Aorta (tissue), 5 donors: ENCODE measurements at regions not wholly inside any gene's neighbourhood (a gene's known extent, or its start where the extent isn't known, plus 50 kb on each side); places are given as distances from the start of the nearest gene placed in this dataset.
A peak's percentile ranks its signal among the peaks of the same experiment; 100 is the strongest.
"Not testable (repeated sequence)": the region's sequence is repeated elsewhere in the genome, so short reads cannot be mapped to it uniquely, and the experiment has no call there.

Source experiments
- ATAC-seq: fragments of 200-7000 bp; cut with Tn5 transposase; one replicate; pipeline ENCODE4 v1.9.1; 2022; ENCODE audit warnings: moderate library complexity; ENCODE audit not compliant: low FRiP score
- DNase-seq, 2 donors: peaks; one replicate each; pipeline ENCODE4 v3.0.0-alpha.2; 2020
- H3K27ac ChIP-seq, 2 donors: one replicate each; pipeline ENCODE4 v1.5.1; 2013; ENCODE audit warnings: low read length in 2 of 2, mild to moderate bottlenecking in 2 of 2, moderate library complexity in 2 of 2, control low read depth in 1 of 2, inconsistent platforms in 1 of 2, low read depth in 1 of 2
- H3K27me3 ChIP-seq, 2 donors: one replicate each; pipeline ENCODE4 v1.6.1; 2013; ENCODE audit warnings: control low read depth in 1 of 2, low read length in 1 of 2, mild to moderate bottlenecking in 1 of 2, moderate library complexity in 1 of 2; ENCODE audit not compliant: insufficient read depth in 2 of 2, control insufficient read depth in 1 of 2
- H3K36me3 ChIP-seq, 2 donors: one replicate each; pipeline ENCODE4 v1.6.1; 2013; ENCODE audit warnings: control low read depth in 1 of 2, low read length in 1 of 2, mild to moderate bottlenecking in 1 of 2; ENCODE audit not compliant: insufficient read depth in 2 of 2, control insufficient read depth in 1 of 2
- H3K4me1 ChIP-seq, 2 donors: one replicate each; pipeline ENCODE4 v1.6.1; 2013; ENCODE audit warnings: low read length in 2 of 2, control low read depth in 1 of 2, mild to moderate bottlenecking in 1 of 2, moderate library complexity in 1 of 2; ENCODE audit not compliant: insufficient read depth in 2 of 2, control insufficient read depth in 1 of 2
- H3K4me3 ChIP-seq, 2 donors: one replicate each; pipeline ENCODE4 v1.5.1; 2013; ENCODE audit warnings: low read length in 2 of 2, control low read depth in 1 of 2, mild to moderate bottlenecking in 1 of 2
- H3K9me3 ChIP-seq: one replicate; pipeline ENCODE4 v1.6.1; 2013; ENCODE audit warnings: mild to moderate bottlenecking, low read length; ENCODE audit not compliant: control insufficient read depth
- WGBS, 2 donors: extraction: QIAGEN DNeasy Blood & Tissue Kit; methylation state at CpG; one replicate each; pipeline ENCODE4 v1.1.7; 2013; 5-methylcytosine and 5-hydroxymethylcytosine counted together
- intact Hi-C, 2 donors: fragments of 100-400 bp; cut with DNase I; formaldehyde crosslinking; loops; one replicate each; pipeline versions ENCODE4 v1.14.2 to v1.15.0; 2022
- donor health status: healthy with polysubstance abuse.
- donor health status: Bipolar disorder and iron deficiency.
- donor health status: DM: no; HTN: no; CAD: no.
- donor health status: DM: no; HTN: no; CAD: no.
- donor health status: DM: yes; HTN: yes; CAD: no.

- Histone ChIP-seq H3K27ac (no peak overlapping the region), H3K36me3 (no peaks in the 10 kb centered on the region), H3K9me3 (peaks cover 1% of the 10 kb centered on the region), H3K27me3 (no peaks in the 10 kb centered on the region), H3K4me3 (no peak overlapping the region), H3K4me1 (no peaks in the 10 kb centered on the region)
- intact Hi-C loops: no loop called here
- ATAC-seq (no peak), DNase-seq (no peak)
- WGBS, 2 donors: 85 to 86% methylated on average over 2 of the region's 2 CpGs
Measured at GRCh38 chr4:143819029-143819428, 86.3 kb downstream of the GYPE start.

GRCh38 chr4:143817866-143818265 is 87.5 kb downstream of the GYPE start:
- H3K27me3 ChIP-seq, H3K9me3 ChIP-seq, H3K36me3 ChIP-seq, H3K4me3 ChIP-seq, H3K4me1 ChIP-seq, intact Hi-C loops, DNase-seq, H3K27ac ChIP-seq, ATAC-seq: not testable (repeated sequence)
- 90 to 92% methylated on average over 1 of the region's 1 CpG for WGBS, 2 donors

GRCh38 chr4:143815375-143815774 is 90.0 kb downstream of the GYPE start:
- intact Hi-C loops, ATAC-seq, H3K4me1 ChIP-seq, DNase-seq, H3K36me3 ChIP-seq, H3K27me3 ChIP-seq, H3K27ac ChIP-seq, H3K4me3 ChIP-seq, H3K9me3 ChIP-seq: not testable (repeated sequence)

DNA sequence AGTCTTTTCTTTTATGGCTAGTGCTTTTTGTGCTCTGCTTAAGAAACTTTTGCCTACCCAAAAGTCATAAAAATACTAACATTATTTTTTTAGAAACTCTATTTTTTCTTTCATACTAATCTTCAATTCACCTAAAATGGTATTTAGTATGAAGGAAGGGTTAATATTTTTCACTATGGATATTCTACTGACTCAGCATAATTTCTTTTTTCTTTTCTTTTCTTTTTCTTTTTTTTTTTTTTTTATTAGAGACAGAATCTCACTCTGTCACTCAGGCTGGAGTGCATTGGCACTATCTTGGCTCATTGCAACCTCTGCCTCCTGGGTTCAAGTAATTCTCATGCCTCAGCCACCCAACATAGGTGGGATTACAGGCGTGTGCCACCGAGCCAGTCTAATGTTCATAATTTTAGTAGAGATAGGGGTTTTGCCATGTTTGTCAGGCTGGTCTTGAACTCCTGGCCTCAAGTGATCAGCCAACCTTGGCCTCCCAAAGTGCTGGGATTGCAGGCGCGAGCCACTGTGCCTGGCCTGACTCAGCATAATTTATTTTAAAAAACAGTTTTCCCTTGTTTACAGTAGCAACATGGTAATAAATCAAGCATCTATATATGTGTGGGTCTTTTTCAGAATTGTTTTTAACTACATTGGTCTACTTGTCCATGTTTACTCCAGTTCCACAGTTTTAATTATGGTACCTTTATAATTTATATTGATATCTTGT is 91.8 kb downstream of the GYPE start:
- WGBS, 2 donors: 81 to 91% methylated on average over 4 of the region's 4 CpGs
- not testable (repeated sequence) for ATAC-seq

GRCh38 chr4:143791693-143792092 is 91.2 kb upstream of the FREM3 start:
- H3K4me1 ChIP-seq, H3K27me3 ChIP-seq, DNase-seq, intact Hi-C loops, ATAC-seq, H3K4me3 ChIP-seq, H3K9me3 ChIP-seq, H3K36me3 ChIP-seq, H3K27ac ChIP-seq: not testable (repeated sequence)
- 95 to 98% methylated on average over 1 of the region's 1 CpG for WGBS, 2 donors

More for the DNA sequence above, 91.8 kb downstream of the GYPE start:
- DNase-seq, H3K36me3 ChIP-seq, H3K4me3 ChIP-seq, H3K4me1 ChIP-seq, H3K27ac ChIP-seq, H3K9me3 ChIP-seq, intact Hi-C loops, H3K27me3 ChIP-seq: not testable (repeated sequence)

DNA sequence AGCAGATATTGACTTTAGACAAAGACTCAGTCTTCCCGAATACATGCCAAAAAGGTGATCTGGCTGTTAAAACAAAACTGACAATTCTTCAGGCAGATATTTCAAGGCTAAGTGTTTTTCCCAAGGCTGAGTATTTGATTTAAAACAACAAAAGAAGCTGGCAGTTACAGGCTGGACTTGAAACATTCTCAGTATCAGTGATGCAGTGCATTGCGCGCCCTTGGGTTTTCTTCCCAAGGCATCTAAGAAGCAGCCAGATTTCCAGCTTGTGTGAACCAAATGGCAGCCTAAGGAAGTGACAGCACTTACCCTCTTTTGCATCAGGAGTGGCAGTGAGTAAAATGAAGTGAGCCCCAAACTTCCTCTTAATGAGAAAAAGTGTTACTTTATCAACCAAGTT is 90.0 kb upstream of the FREM3 start:
- intact Hi-C loops, H3K27me3 ChIP-seq, ATAC-seq, H3K36me3 ChIP-seq, DNase-seq, H3K27ac ChIP-seq, H3K4me3 ChIP-seq, H3K4me1 ChIP-seq, H3K9me3 ChIP-seq: not testable (repeated sequence)
- WGBS, 2 donors: 15 to 25% methylated on average over 3 of the region's 3 CpGs

DNA sequence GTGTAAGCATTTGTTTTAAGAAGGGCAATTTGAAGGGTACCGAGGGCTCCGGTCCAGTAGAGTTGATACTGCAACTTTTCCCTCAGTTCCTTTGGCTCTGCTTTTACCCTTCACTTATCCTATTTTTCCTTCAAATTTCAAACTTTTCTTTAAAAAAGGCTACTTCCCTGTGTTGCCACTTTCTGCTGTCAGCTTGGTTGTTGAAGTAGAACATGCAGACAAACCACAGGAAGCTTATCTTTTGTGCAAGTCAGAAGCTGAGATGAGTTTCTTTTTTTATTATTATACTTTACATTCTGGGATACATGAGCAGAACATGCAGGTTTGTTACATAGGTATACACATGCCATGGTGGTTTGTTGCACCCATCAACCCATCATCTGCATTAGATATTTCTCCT is 89.1 kb upstream of the FREM3 start:
- ATAC-seq, H3K9me3 ChIP-seq, DNase-seq, H3K4me1 ChIP-seq, H3K27me3 ChIP-seq, H3K36me3 ChIP-seq, intact Hi-C loops, H3K27ac ChIP-seq, H3K4me3 ChIP-seq: not testable (repeated sequence)
- 93 to 100% methylated on average over 2 of the region's 2 CpGs for WGBS, 2 donors

GRCh38 chr4:143784567-143784966 is 84.1 kb upstream of the FREM3 start:
- intact Hi-C loops: no loop called here
- no peaks in the 10 kb centered on the region for H3K4me1 ChIP-seq
- H3K27me3 ChIP-seq: no peaks in the 10 kb centered on the region
- ATAC-seq: peak; percentile 63
- H3K4me3 ChIP-seq: no peak overlapping the region
- H3K27ac ChIP-seq: no peak overlapping the region
- no peak for DNase-seq
- H3K36me3 ChIP-seq: no peaks in the 10 kb centered on the region
- H3K9me3 ChIP-seq: peaks cover 1% of the 10 kb centered on the region
- 78 to 89% methylated on average over 2 of the region's 2 CpGs for WGBS, 2 donors

DNA sequence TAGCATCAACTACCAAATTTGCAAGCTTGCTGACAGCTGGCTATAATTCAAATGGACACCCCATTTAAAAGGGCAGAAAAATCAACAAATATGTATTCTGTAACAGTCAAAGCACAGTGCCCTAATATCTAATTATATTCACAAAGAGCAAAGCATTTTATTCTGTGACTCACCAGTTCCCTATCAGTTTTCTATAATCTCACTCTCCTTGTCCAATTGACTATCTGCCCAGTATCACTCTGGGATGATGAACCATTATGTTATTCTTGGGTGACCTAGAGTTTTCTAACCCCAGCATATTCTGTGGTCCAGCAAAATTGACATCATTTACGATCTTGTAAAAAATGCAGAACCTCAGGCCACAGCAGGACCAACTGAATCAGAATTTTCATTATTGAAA is 82.0 kb upstream of the FREM3 start:
- intact Hi-C loops: no loop called here
- ATAC-seq (no peak), DNase-seq (no peak)
- 28 to 32% methylated on average over 1 of the region's 1 CpG for WGBS, 2 donors
- Histone ChIP-seq H3K36me3 (no peaks in the 10 kb centered on the region), H3K4me1 (no peaks in the 10 kb centered on the region), H3K4me3 (no peak overlapping the region), H3K27me3 (no peaks in the 10 kb centered on the region), H3K9me3 (peaks cover 1% of the 10 kb centered on the region), H3K27ac (no peak overlapping the region)
